Natural killer cell (primary cell): ENCODE measurements at regions not wholly inside any gene's neighbourhood (a gene's known extent, or its start where the extent isn't known, plus 50 kb on each side); places are given as distances from the start of the nearest gene placed in this dataset.
"Not testable (repeated sequence)": the region's sequence is repeated elsewhere in the genome, so short reads cannot be mapped to it uniquely, and the experiment has no call there.

ENCODE experiments used
- ATAC-seq, 3 donors: fragments of 150-1000 bp in 2 of 3; fragments of 200-7000 bp in 1 of 3; cut with Tn5 transposase; 1 replicate in 1 of 3; 2 replicates in 2 of 3; pipeline ENCODE4 v1.10.0; 2021; ENCODE audit warnings: mild to moderate bottlenecking in 2 of 3, moderate library complexity in 2 of 3
- DNase-seq, 2 donors: peaks; one replicate each; pipeline versions ENCODE4 v3.0.0 to v3.0.0-alpha.2; 2013 to 2021; ENCODE audit warnings: mixed read lengths in 1 of 2
- H3K27ac ChIP-seq: one replicate; pipeline ENCODE4 v1.5.1; 2013; ENCODE audit warnings: mild to moderate bottlenecking, low read length
- H3K27me3 ChIP-seq: one replicate; pipeline ENCODE4 v1.6.1; 2013; ENCODE audit warnings: low read length; ENCODE audit not compliant: control insufficient read depth, insufficient read depth
- H3K36me3 ChIP-seq: one replicate; pipeline ENCODE4 v1.6.1; 2013; ENCODE audit warnings: low read length; ENCODE audit not compliant: control insufficient read depth, insufficient read depth
- H3K4me1 ChIP-seq: one replicate; pipeline ENCODE4 v1.6.1; 2013; ENCODE audit warnings: low read length; ENCODE audit not compliant: control insufficient read depth, insufficient read depth
- H3K4me3 ChIP-seq: one replicate; pipeline ENCODE4 v1.5.1; 2013; ENCODE audit warnings: low read length
- H3K9me3 ChIP-seq: one replicate; pipeline ENCODE4 v1.6.1; 2013; ENCODE audit warnings: low read length; ENCODE audit not compliant: control insufficient read depth, insufficient read depth
- H3K27ac Mint-ChIP-seq, 2 donors: one replicate each; pipeline ENCODE4 v1.8.0; 2022; ENCODE audit warnings: mild to moderate bottlenecking in 2 of 2, mixed read lengths in 2 of 2, moderate library complexity in 1 of 2
- H3K27me3 Mint-ChIP-seq, 2 donors: one replicate each; pipeline ENCODE4 v1.8.0; 2022; ENCODE audit warnings: low read depth in 2 of 2, mixed read lengths in 2 of 2
- H3K36me3 Mint-ChIP-seq: one replicate; pipeline ENCODE4 v1.8.0; 2022; ENCODE audit warnings: mixed read lengths
- H3K4me1 Mint-ChIP-seq, 2 donors: one replicate each; pipeline ENCODE4 v1.8.0; 2022; ENCODE audit warnings: mixed read lengths in 2 of 2
- H3K4me3 Mint-ChIP-seq: one replicate; pipeline ENCODE4 v1.8.0; 2022; ENCODE audit warnings: mild to moderate bottlenecking, moderate library complexity, mixed read lengths
- H3K9me3 Mint-ChIP-seq, 2 donors: one replicate each; pipeline ENCODE4 v1.8.0; 2022; ENCODE audit warnings: mixed read lengths in 2 of 2
- WGBS: methylation state at CpG from one replicate; pipeline ENCODE4 v1.1.7; 2013; ENCODE audit warnings: missing lambda C conversion rate; ENCODE audit not compliant: insufficient coverage; 5-methylcytosine and 5-hydroxymethylcytosine counted together
- intact Hi-C: fragments of 100-400 bp; cut with micrococcal nuclease; formaldehyde crosslinking; loops from one replicate; pipeline ENCODE4 v1.14.2; 2022
- TF ChIP-seq, protein P1 (sequence below): fragments of 200-600 bp; IDR thresholded peaks from one replicate; pipeline ENCODE4 v1.8.0; 2022; ENCODE audit warnings: antibody characterized with exemption

DNA sequence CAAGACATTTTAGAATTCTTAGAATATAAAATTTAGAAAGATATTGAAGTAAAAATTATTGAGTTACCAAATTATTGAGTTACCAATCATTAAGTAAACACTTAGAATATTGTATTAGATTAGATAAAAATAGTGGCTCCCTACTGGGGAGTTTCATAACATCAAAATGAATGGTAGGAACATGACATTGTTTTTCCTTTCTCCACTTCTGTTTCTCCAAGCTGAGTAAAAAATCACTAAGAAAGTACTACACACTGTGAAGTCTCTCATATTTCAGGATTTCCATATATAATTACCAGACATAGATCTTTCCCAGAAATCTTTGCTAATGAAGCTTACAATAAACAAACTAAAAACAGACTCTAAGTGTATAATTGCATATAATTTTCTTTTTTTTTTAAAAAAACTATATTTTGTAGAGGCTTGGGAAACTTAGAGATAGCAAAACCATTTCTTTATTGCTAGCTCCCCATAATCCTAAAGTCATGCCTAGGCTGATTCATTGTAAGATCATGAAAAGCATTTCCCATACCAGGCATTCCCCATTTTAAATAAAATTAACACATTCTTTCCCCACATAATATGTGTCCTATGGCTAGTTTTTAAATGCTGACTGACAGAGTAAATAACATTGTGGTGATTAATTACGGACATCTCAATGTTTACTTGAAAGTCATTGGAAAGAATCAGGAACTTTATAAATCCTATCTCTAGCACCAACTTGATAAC, 1408.7 kb upstream of the GOT2 start:
- no peaks in the 10 kb centered on the region for H3K27me3 ChIP-seq
- H3K27ac ChIP-seq: no peak overlapping the region
- H3K4me1 Mint-ChIP-seq: no peaks in the 10 kb centered on the region
- intact Hi-C loops: no loop called here
- H3K4me3 ChIP-seq: no peak overlapping the region
- TF ChIP-seq, protein P1, sequence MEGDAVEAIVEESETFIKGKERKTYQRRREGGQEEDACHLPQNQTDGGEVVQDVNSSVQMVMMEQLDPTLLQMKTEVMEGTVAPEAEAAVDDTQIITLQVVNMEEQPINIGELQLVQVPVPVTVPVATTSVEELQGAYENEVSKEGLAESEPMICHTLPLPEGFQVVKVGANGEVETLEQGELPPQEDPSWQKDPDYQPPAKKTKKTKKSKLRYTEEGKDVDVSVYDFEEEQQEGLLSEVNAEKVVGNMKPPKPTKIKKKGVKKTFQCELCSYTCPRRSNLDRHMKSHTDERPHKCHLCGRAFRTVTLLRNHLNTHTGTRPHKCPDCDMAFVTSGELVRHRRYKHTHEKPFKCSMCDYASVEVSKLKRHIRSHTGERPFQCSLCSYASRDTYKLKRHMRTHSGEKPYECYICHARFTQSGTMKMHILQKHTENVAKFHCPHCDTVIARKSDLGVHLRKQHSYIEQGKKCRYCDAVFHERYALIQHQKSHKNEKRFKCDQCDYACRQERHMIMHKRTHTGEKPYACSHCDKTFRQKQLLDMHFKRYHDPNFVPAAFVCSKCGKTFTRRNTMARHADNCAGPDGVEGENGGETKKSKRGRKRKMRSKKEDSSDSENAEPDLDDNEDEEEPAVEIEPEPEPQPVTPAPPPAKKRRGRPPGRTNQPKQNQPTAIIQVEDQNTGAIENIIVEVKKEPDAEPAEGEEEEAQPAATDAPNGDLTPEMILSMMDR: no peak
- no peak overlapping the region for H3K27ac Mint-ChIP-seq
- no peaks in the 10 kb centered on the region for H3K27me3 Mint-ChIP-seq
- ATAC-seq (no peak), DNase-seq (no peak)
- H3K9me3 Mint-ChIP-seq: peaks cover 10 to 17% of the 10 kb centered on the region in 2 donors
- no peaks in the 10 kb centered on the region for H3K36me3 ChIP-seq
- peaks cover 10% of the 10 kb centered on the region for H3K36me3 Mint-ChIP-seq
- H3K4me3 Mint-ChIP-seq: no peak overlapping the region
- no peaks in the 10 kb centered on the region for H3K4me1 ChIP-seq
- no CpG with 5 or more reads among the region's 1 CpG for WGBS
- peaks cover 17% of the 10 kb centered on the region for H3K9me3 ChIP-seq

DNA sequence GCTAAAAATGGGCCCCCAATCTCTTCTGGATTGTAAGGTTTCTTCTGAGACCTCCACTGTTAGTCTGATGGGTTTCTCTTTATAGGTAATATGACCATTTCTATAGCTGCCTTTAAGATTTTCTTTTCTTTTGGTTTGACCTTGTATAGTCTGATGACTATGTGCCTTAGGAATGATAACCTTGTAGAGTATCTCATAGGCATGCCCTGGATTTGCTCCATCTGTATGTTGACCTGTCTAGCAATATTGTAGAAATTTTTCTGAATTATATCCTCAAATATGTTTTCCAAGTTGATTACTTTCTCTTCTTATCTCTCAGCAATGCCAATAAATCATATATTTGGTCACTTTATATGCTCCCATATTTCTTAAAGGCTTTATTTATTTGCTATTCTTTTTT, 1403.8 kb upstream of the GOT2 start:
- Histone ChIP-seq H3K4me1 (no peaks in the 10 kb centered on the region), H3K27me3 (no peaks in the 10 kb centered on the region), H3K36me3 (no peaks in the 10 kb centered on the region), H3K4me3 (no peak overlapping the region), H3K9me3 (peaks cover 17% of the 10 kb centered on the region), H3K27ac (no peak overlapping the region)
- H3K9me3 Mint-ChIP-seq: peaks cover 14 to 26% of the 10 kb centered on the region in 2 donors
- H3K4me1 Mint-ChIP-seq: no peaks in the 10 kb centered on the region
- DNase-seq (no peak), ATAC-seq (no peak)
- peaks cover 19% of the 10 kb centered on the region for H3K36me3 Mint-ChIP-seq
- no peak overlapping the region for H3K27ac Mint-ChIP-seq
- TF ChIP-seq, protein P1: no peak
- intact Hi-C loops: no loop called here
- H3K27me3 Mint-ChIP-seq: no peaks in the 10 kb centered on the region
- no peak overlapping the region for H3K4me3 Mint-ChIP-seq

DNA sequence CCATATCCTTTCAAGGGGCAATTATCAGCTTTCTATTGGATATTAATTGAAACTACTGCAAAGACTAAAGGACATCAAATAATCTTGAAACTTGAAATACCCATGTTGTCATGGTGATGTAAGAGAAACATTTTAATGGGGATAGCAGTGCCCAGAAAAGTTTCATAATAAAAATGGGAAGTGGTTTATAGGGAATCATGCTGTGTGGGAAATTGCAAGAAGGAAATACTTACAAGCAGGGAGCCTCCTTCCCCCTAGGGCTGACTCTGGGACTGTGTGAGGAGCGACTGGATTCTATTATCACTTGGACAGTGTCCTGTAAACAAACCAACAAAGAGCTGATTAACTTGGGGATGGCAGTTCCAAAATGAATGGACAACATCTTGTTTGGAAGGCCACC, 1393.1 kb upstream of the GOT2 start:
- Mint-ChIP-seq H3K36me3 (peaks cover 14% of the 10 kb centered on the region), H3K27ac (no peak overlapping the region), H3K4me3 (no peak overlapping the region), H3K27me3 (no peaks in the 10 kb centered on the region), H3K9me3 (peaks cover 5 to 9% of the 10 kb centered on the region in 2 donors), H3K4me1 (no peaks in the 10 kb centered on the region)
- intact Hi-C loops: no loop called here
- Histone ChIP-seq H3K27me3 (no peaks in the 10 kb centered on the region), H3K4me3 (no peak overlapping the region), H3K36me3 (no peaks in the 10 kb centered on the region), H3K4me1 (no peaks in the 10 kb centered on the region), H3K27ac (no peak overlapping the region), H3K9me3 (peaks cover 3% of the 10 kb centered on the region)
- WGBS: no CpG with 5 or more reads among the region's 1 CpG
- no peak for DNase-seq
- TF ChIP-seq, protein P1: no peak
- no peak for ATAC-seq

DNA sequence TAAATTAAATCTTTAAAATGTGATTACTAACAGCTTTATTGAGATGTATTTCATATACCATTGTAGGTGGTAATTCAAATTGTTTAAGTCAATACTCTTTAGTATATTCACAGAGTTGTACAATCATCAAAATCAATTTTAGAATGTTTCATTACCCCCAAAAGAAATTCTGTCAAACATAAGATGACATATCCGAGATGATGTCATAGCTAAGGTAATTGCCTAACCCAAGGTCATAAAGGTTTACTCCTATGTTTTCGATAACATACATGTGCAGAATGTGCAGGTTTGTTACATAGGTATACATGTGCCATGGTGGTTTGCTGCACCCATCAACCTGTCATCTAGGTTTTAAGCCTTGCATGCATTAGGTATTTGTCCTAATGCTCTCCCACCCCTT, 1392.0 kb upstream of the GOT2 start:
- DNase-seq, H3K4me1 ChIP-seq, H3K36me3 ChIP-seq, H3K27ac Mint-ChIP-seq, H3K9me3 ChIP-seq, ATAC-seq, H3K4me3 Mint-ChIP-seq, H3K27me3 Mint-ChIP-seq, H3K4me3 ChIP-seq, H3K4me1 Mint-ChIP-seq, intact Hi-C loops, H3K9me3 Mint-ChIP-seq, H3K27me3 ChIP-seq, H3K27ac ChIP-seq: not testable (repeated sequence)
- peaks cover 14% of the 10 kb centered on the region for H3K36me3 Mint-ChIP-seq
- 77% methylated on average over 2 of the region's 2 CpGs for WGBS
